ENCODE measurements at regions not wholly inside any gene's neighbourhood (a gene's known extent, or its start where the extent isn't known, plus 50 kb on each side); places are given as distances from the start of the nearest gene placed in this dataset.
A peak's percentile ranks its signal among the peaks of the same experiment; 100 is the strongest.

DNA sequence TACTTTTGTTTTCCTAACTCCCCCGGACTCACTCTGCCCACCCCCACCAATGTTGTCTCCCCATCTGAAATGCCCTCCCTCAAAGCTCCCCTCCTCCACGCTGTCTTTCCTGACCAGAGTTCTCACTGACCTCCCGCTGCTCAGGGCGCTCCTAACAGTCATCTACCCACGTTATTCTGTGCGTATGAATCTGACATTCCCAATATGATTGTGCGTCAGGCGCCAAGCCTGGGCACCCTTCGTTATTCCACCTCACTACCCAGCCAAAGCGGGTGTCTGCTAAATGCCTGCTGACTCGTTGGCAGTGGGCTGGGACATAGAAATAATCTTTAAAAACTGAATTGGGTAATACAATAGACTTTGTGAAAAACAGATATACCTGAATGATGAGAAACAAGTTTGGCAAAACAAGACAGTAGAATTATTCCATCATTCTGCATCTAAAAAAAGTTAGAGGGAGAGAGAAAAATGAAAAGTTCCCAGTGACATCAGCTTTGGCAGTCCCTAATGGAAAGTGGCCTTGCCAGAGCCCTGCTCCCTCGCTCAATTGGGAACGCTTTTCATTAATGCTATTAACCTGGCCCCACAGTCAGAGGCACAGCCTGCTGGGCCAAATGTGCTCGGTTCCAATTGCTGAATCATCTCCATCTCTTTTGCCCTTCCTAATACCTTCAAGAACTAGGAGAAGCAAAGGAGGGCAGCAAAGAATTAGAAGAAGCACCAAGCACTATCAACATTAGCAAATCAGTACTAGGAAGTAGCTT lies 74.0 kb upstream of the PLXNC1 start:
- H3K4me3 ChIP-seq: no peak overlapping the region
- peak in 1 of 2 donors; percentile 32 for DNase-seq (ENCODE audit: low spot score in 2 of 2)
- H3K4me1 ChIP-seq: peaks cover 0 to 21% (median 9%) of the 10 kb centered on the region in 4 donors
- 76 to 80% methylated on average over 14 of the region's 14 CpGs for WGBS, 2 donors
- TF ChIP-seq EP300 (IDR thresholded peaks at IDR 0.05): peak in 1 of 2 donors; percentile 47
- TF ChIP-seq POLR2A (IDR thresholded peaks at IDR 0.05): no peak
- TF ChIP-seq, protein P1, sequence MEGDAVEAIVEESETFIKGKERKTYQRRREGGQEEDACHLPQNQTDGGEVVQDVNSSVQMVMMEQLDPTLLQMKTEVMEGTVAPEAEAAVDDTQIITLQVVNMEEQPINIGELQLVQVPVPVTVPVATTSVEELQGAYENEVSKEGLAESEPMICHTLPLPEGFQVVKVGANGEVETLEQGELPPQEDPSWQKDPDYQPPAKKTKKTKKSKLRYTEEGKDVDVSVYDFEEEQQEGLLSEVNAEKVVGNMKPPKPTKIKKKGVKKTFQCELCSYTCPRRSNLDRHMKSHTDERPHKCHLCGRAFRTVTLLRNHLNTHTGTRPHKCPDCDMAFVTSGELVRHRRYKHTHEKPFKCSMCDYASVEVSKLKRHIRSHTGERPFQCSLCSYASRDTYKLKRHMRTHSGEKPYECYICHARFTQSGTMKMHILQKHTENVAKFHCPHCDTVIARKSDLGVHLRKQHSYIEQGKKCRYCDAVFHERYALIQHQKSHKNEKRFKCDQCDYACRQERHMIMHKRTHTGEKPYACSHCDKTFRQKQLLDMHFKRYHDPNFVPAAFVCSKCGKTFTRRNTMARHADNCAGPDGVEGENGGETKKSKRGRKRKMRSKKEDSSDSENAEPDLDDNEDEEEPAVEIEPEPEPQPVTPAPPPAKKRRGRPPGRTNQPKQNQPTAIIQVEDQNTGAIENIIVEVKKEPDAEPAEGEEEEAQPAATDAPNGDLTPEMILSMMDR (IDR thresholded peaks at IDR 0.05): no peak
- no peaks in the 10 kb centered on the region for H3K27me3 ChIP-seq
- H3K36me3 ChIP-seq: no peaks in the 10 kb centered on the region
- H3K27ac ChIP-seq: peak overlapping the region in 3 of 4 donors; percentile 67 to 78 (median 77)
- no peaks in the 10 kb centered on the region for H3K9me3 ChIP-seq

DNA sequence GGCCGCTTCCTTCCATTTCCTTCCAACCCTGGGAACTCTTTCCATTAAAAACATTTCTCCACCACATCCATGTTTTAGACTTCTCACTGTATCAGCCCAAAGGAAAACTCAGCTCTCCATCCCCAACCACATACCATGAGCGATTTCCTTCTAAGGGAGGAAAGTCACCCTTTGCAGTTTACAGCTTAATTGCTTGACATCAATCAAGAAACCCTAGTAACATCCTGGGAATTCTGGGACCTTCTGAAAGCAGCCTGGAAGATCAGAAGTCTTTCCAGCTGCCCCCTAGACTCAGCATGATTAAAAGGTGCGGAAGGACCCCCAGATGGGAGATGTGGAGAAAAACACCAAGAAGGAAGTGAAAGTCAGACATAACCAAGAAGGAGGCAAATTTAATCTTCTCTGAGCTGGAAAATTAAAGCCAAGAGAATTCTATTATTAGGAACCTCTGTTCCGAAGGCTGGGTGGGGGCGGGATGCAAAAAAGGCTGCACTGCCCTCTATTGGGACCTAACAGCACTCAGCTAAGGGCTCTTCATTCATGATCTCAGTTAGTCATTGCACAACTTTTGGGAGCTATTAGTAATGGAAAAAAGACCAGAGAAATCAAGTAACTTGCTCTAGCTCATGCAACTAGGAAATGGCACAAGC lies 73.3 kb upstream of the PLXNC1 start:
- H3K27ac ChIP-seq: peak overlapping the region in 3 of 4 donors; percentile 67 to 78 (median 77)
- peak; percentile 36 to 63 for DNase-seq (ENCODE audit: low spot score in 2 of 2)
- 32 to 44% methylated on average over 5 of the region's 5 CpGs for WGBS, 2 donors

DNA sequence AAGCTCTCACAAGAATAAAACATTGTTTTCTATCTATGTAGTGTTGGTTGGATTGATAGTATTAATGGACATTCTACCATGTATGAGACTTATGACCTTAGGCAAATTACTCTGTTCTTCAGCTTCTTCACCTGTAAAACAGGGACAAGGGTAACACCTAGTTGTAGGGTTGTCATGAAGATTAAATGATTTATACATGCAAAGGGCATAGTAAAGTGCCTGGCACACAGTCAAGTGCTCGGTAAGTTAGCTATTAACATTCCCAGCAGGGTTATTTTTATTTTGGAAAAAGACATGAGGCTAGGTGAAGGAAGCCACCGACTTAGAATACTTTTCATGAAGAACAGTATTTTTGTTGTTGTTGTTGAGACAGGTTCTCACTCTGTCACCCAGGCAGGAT lies 71.2 kb upstream of the PLXNC1 start:
- TF ChIP-seq EP300 (IDR thresholded peaks at IDR 0.05): no peak
- no peak for TF ChIP-seq POLR2A (IDR thresholded peaks at IDR 0.05)
- TF ChIP-seq, protein P1 (IDR thresholded peaks at IDR 0.05): no peak
- H3K36me3 ChIP-seq: no peaks in the 10 kb centered on the region
- H3K4me3 ChIP-seq: no peak overlapping the region
- H3K27ac ChIP-seq: no peak overlapping the region
- DNase-seq (ENCODE audit: low spot score in 2 of 2): no peak
- peaks cover 0 to 34% (median 9%) of the 10 kb centered on the region in 4 donors for H3K4me1 ChIP-seq
- H3K9me3 ChIP-seq: no peaks in the 10 kb centered on the region
- no peaks in the 10 kb centered on the region for H3K27me3 ChIP-seq
- WGBS, 2 donors: 35 to 62% methylated on average over 2 of the region's 2 CpGs

More for the DNA sequence above, 73.3 kb upstream of the PLXNC1 start:
- H3K4me3 ChIP-seq: no peak overlapping the region
- no peaks in the 10 kb centered on the region for H3K9me3 ChIP-seq
- TF ChIP-seq, protein P1 (IDR thresholded peaks at IDR 0.05): peak; percentile 58 to 73 (median 71)
- TF ChIP-seq POLR2A (IDR thresholded peaks at IDR 0.05): no peak
- peak in 1 of 2 donors; percentile 87 for TF ChIP-seq EP300 (IDR thresholded peaks at IDR 0.05)
- no peaks in the 10 kb centered on the region for H3K36me3 ChIP-seq
- H3K4me1 ChIP-seq: peaks cover 0 to 28% (median 9%) of the 10 kb centered on the region in 4 donors
- no peaks in the 10 kb centered on the region for H3K27me3 ChIP-seq

DNA sequence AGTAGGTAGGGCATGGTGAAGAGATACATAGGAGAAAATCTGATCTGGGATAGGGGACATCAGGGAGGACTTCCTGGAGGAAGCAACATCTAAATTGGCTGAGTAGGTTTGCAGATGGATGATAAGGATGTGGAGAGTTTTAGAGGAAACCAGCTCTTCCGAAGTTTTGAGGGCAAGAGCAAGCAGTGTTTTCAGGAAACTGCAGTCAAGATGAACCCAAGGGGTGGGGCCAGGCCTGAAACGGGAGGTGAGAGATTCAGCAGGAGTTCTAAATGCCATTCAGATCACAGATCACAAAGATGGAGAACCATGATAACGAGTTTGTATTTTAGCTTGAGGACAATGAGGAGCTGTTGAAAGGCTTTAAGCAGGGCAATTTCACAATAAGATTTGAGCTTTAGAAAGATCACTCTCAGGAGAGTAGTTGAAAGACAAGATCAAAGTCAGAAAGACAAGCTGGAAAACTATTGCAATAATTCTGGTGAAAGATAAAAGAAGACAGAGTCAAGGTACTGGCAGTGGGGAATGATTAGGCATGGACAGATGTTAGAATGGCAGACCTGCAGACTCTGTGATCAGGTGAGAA lies 70.1 kb upstream of the PLXNC1 start:
- H3K9me3 ChIP-seq: no peaks in the 10 kb centered on the region
- no peak overlapping the region for H3K27ac ChIP-seq
- H3K4me1 ChIP-seq: peaks cover 0 to 34% (median 9%) of the 10 kb centered on the region in 4 donors
- DNase-seq (ENCODE audit: low spot score in 2 of 2): no peak
- WGBS, 2 donors: 45 to 56% methylated on average over 3 of the region's 3 CpGs
- H3K4me3 ChIP-seq: no peak overlapping the region
- H3K27me3 ChIP-seq: no peaks in the 10 kb centered on the region
- TF ChIP-seq EP300 (IDR thresholded peaks at IDR 0.05) (no peak), POLR2A (IDR thresholded peaks at IDR 0.05) (no peak)
- TF ChIP-seq, protein P1 (IDR thresholded peaks at IDR 0.05): no peak
- no peaks in the 10 kb centered on the region for H3K36me3 ChIP-seq
